Midbrain (tissue), 1 donor: ENCODE measurements at regions not wholly inside any gene's neighbourhood (a gene's known extent, or its start where the extent isn't known, plus 50 kb on each side); places are given as distances from the start of the nearest gene placed in this dataset.
"Not testable (repeated sequence)": the region's sequence is repeated elsewhere in the genome, so short reads cannot be mapped to it uniquely, and the experiment has no call there.

Experiments used
- DNase-seq: peaks from one replicate; lab custom pipeline; 2025; lab: John Stamatoyannopoulos, UW

DNA sequence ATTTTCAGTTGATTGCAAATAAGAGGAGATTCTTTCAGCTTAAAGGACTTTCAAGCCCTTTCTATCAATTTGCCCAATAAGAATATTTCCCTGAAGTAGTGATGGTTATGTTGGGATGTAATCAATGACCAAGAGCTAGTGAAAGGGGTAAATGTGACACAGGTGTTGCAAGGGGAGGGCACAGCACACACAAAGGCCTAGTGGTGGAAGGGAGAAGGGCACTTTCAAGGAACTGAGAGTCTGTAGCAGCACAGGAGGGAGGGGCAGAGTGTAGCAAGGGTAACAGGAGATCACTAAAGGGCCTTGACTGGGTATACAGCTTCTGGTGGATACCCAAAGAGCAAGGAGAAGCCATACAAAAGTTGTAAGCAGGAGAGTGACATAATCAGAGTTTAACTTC is 217.8 kb upstream of the ARHGEF26 start:
- DNase-seq: no peak

DNA sequence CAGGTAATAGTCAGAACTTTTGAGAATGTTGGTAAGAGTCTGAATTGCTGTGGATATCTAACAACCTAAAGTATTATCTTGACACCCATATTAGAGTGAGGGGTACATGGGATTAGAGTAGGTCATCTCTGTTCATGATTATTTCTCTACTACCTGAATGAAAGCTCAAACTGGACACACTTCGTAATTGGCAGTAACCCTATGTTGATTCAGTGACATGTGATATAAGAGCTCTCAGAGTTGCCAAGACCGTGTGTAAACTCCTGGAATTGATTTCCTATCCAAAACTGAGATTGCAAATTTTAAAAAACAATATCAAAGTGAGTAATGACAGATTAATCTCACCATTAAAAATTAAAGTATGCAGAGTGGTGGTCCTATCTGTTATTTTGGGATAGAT is 214.8 kb upstream of the ARHGEF26 start:
- DNase-seq: no peak

DNA sequence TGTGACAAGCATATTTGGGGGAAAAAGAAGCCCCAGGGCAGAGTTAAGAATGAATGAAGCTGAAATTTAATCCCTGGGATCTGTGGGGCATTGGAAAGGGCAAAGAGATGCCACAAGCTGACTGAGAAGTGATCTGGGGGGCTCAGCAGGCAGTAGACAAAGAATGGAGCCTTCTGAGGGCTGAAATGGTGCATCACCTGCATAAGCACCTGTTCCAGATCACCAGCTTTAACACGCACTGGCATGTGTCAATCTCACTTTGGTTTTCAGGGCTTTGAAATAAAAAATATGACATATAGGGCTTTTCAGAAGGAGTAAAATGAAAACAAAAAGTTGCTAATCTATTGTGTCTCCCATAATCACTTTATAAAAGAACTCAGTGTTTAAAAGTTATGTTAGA is 210.8 kb upstream of the ARHGEF26 start:
- DNase-seq: no peak

DNA sequence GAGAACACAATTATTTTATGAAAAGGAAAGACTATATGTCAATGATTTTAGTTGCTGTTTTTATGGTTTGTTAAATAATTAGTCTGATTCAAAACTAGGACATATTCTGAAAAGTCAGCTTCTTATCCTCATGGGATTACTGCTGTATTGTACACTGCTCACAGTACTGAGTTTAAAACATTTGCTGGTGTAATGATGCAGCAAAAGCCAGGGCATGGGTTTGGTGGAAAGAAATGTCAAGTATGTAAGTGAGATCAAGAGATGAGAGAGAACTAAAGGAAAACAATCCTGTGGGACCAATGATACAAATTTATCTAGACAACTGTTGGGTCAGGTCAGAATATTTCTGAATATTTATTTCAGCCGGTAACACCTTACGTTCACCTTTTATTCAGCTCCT is 210.1 kb upstream of the ARHGEF26 start:
- DNase-seq: no peak

DNA sequence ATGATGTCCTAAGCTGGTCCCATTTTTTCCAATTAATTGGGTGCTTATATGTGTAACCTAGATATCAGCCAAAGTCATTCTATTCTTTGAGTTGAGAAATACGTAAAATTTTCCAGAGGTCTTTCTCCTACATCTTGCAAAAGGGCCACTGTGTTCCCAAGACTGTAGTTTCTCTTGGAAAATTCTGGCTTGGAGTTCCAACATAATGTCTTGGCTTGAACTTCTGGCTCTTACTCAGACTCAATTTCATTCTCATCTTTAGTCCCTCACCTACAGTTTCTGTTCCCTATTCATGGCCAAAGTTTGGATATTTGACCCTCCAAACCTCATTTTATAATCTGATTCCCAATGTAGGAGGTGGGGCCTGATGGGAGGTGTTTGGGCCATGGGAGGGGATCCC is 201.4 kb upstream of the ARHGEF26 start:
- no peak for DNase-seq

DNA sequence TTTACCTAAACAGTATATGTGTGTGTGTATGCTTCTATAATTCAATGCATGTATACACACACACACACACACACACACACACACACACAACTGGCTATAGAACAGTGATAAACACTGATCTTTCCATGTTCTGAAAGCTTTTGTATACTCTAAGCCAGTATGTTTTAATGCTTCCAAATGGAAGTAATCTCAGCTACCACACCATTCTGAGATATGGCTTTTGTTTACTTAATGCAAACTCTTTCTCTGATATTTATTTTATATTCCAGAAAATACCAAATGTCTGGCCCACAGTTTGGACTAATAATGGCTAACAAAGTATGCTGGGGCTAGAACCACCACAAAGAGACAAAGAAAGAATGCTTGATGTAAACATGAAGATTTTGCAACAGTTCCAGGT is 199.4 kb upstream of the ARHGEF26 start:
- DNase-seq: no peak

DNA sequence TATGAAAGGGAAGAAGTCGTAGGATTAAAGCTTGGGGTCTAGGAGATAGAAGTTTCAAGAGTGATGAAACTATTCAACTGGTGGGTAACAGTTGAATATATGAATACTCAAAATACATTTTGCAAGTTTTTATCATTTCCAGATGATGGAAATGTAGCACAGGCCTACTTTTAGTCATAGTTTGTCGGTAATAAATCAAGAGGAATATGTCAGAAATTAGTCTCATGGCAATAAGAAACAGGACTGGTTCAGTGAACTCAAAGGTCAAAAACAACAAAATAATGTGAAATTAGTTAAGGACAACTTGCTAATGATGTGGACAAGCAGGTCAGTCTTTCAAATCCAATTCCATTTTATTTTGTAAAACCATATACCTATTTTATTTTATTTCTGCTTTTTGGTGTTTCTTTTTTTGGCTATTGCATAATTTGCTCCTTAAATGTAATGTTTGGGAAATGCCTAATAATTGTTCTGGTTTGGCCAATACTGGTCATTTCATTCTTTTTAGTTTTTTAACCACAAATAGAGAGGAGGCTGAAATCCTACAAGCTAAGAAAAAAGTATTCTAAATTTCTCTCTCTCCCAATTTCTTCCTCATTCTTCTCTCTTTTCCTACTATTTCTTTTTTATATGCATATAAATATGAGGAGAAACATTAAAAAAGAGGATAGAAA is 195.2 kb upstream of the ARHGEF26 start:
- no peak for DNase-seq

DNA sequence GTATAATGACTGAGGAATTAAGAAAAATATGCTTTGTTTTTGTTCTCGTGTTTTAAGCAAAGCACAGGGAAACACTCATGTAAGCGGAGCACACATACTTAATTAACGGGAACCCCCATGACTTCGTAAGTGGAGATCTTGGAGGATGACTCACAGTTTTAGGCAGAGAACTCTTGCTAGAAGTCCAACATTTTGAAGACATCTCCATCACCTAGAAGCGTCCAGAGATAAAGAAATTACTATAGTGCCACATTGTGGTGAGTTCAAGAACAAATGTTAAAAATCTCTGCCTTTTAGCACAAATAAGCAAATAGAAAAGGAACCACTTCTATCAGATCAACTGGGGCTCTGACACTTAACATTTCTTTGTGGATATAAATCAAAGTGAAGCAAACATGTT is 194.1 kb upstream of the ARHGEF26 start:
- peak; percentile 11 for DNase-seq

DNA sequence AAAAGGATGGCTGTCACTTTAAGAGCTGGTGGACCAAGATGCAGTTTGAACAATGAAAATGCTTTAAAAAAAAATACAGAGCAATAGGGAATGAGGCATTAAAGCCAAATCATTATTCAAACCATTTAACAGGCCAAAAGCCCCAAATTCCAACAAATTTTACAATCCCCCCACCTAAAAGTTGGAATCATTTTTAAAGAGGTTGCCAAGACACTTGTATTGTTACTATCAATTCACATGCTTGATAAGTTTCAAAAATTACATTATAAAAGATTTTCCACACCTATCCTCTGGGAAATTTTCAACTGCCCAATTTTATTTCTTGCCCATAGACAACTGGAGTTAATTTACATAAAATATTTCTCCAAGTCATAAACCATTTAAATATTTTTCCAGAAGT is 192.3 kb upstream of the ARHGEF26 start:
- no peak for DNase-seq

DNA sequence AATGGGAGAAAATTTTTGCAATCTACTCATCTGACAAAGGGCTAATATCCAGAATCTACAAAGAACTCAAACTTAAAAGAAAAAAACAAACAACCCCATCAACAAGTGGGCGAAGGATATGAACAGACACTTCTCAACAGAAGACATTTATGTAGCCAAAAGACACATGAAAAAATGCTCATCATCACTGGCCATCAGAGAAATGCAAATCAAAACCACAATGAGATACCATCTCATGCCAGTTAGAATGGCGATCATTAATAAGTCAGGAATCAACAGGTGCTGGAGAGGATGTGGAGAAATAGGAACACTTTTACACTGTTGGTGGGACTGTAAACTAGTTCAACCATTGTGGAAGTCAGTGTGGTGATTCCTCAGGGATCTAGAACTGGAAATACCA is 187.7 kb upstream of the ARHGEF26 start:
- DNase-seq: not testable (repeated sequence)

DNA sequence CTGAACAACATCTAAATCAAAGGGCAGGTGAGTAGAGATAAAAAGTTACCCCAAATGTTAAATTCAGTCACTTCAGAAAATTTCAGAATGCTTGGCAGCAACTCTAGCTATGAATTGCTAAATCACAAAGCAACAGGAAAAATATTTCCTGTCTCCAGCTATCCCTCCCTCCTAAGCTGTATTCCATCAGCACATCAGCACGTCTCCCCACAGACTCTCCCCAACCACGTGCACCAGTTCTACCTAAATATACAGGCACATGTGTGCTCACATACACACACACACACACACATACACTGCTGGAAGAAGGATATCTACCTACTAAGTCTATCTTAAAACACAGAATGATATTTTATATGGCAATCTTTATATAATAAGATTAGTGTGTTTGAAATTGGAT is 177.1 kb upstream of the ARHGEF26 start:
- DNase-seq: no peak

DNA sequence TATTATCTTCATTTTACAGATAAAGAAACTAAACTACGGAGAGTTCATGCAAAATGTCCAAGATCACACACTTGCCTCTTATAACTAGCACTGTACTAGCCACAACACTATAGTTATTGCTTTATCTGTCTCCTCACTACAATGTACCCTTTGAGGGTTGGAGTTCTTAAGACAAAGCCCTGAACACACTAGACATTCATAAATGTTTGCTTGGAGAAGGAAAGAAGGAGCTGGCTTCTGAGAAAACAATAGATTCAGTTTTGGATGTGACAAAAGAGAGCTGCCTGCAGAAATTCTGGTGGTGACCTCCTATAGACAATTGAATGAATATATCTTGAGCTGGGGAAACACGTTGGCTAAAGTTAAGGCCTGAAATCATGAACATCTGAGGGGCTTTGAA is 169.9 kb upstream of the ARHGEF26 start:
- no peak for DNase-seq

DNA sequence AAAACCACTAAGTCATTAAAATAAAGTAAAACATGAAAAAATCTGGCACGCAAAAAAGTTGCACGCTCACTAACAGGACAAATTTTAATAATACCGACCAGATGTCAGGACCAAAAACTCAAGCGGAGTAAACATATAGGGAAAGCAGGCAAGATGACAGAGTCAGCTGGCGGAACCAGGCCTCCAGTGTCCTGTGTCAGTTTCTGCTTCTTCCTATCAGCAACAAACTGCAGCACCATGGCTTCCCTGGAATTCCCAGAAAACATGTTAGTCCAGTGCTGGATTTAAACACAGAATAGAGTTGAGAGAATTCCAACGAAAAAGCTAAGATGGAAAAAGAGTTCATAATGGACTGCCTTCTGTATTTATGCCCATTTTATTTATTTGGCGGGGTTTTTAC is 169.1 kb upstream of the ARHGEF26 start:
- no peak for DNase-seq

DNA sequence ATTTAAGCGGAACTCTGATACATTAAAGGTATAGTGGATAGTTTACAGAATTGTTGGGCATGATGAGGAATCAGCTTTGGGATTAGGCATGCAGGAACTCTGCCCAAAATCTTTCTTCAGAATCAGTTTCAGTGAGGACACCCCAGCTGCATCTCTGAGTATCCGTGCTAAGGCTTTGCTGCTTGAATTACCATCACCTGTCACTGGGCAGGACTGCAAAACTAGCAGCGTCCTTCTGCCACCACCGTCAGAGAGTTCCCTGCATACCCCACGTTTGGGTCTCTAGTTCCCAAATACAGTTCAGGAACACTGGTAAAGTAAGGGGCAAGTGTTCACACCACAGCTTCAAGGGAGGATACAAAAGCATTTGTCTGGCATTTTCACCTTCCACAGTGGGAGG is 164.6 kb upstream of the ARHGEF26 start:
- no peak for DNase-seq

DNA sequence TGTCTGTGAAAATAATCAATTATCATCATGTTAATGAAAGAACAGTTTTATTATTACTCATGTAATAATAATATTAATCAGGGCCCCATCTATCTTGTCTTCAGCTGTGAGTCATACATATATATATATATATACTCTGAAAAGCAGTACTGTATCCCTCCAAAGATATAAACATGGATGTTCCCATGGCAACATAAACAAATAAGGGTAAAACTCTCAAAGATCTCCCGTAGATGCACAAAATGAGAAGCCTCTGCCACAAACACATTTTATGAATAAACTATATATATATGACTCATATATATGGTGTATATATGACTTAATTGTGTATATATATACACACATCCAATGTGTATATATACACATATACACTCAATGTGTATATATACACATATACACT is 163.8 kb upstream of the ARHGEF26 start:
- no peak for DNase-seq

DNA sequence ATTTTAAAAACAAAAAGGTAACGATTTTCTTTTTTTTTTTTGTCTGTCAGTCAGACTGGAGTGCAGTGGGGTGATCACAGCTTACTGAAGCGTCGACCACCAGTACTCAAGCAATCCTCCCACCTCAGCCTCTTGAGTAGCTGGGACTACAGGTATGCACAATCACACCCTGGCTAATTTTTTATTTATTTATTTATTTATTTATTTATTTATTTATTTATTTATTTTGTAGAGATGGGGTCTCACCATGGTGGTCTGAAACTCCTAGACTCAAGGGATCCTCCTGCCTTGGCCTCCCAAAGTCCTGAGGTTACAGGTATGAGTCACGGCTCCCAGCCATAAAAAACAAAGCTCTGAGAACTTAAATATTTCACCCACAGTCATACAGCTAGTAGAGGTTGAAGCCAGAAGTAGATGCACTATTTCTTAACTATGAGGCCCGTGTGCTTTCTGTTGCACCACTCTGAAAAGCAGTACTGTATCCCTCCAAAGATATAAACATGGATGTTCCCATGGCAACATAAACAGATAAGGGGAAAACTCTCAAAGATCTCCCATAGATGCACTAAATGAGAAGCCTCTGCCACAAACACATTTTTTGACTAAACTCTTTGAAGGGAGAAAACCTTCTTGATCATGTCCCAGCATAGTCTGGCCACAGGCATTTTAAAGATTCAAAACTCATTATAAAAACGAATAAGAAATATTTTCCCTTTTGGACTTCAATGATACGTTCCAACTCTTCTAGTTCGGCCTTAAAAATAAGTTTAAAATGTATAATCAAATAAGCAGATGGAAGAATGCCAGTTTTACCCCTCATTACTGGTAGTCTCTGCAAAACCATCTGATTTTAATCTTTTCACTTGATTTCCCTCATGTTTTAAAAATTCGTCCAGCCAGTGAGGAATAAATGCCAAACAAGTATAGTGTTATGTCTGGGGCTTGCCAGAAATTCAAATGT is 162.3 kb upstream of the ARHGEF26 start:
- DNase-seq: no peak

DNA sequence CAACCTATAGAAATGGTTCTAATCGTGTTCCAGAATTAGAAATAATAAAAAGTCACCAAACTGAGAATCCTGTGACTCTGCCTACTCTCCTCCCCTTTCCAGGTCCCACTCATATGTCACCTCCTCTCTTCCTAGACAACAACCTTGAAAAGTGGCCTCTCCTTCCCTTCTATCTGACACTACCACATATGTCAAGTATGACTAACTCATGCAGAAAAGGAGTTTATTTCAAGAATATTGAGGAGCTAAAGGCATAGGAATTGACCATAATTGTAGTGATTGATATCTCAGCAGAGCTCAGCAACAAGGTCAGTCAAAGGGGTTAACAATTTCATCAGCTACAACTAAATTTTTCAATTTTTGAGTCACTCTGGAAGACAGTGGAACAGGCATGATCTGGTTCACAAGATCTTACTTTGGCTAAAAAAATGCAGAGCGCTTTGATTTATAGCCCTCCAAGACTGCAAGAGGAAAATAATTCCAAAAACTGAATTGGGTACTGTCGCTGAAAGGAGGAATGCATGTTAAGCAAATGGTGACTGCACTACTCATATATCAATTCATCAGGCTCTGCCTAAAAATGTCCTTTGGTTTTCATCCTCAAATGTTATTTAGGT is 160.6 kb upstream of the ARHGEF26 start:
- DNase-seq: no peak

DNA sequence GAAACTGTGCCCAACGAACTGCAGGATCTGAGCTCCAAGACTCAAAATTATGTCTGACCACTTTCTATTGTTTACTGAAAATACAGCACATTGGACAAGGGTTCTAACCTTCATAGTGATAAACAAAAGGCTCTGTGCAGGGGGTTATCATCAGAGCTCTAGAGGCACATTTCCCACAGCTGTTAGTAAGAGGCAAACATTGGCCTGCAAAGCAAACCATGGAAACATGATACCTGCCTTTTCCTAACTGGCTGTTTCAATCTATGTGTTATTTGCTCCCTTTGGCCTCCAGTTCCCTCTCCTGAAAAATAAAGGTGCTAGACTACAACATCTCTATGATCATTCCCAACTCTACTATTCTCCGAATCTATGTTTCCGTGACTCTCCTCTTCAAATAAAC is 159.7 kb upstream of the ARHGEF26 start:
- no peak for DNase-seq

DNA sequence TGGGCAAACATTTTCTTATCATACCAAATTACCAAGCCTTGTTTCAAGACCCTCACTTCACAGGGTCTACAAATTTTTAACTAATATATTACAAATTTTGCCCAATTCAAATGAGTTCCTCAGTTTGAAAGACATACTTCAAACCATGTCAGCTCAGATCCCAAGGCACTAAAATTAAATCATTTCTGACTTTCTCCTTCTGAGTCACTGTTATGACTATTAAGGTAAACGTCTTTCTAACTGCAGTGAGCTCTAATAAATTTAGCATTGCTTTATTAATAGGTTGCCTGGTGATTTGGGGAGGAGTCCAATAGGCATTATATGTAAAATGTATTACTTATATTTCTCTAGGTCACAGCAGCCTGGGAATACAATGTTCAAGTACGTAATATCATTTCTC is 158.2 kb upstream of the ARHGEF26 start:
- no peak for DNase-seq

DNA sequence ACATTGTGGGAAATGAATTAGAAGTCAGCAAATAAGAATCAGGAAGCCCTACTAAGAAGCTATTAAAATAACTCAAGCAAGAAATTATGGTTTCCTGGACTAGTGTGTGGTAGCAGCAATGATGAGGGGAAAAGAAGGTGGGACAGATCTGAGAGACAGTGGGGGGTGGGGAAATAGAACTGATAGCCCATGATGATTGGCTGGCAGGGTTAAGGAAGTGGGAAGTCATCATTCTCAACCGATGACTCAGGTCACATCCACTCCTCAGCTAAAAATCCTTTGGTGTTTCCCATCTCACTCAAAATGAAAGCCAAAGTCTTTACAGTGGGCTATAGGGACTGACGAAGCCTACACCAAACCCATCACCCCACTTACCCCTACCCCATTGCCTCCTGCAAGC is 153.9 kb upstream of the ARHGEF26 start:
- no peak for DNase-seq

DNA sequence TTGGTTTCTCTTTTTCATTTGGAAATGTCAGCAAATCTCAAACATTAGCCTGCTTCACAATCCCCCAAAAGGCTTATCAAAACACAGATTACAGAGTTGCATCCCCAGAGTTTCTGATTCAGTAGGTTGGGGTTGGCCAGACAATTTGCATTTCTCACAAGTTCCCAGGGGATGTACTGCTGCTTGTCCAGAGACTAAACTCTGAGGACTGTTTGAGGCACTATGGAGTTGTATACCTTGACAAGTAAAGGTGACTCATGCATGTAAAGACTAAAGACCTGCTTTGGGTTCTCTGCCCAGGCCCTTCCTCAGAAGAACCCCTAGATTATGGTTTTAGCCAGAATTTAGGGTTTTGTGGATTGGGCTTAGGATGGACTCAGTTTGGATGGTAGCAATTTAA is 151.1 kb upstream of the ARHGEF26 start:
- no peak for DNase-seq

DNA sequence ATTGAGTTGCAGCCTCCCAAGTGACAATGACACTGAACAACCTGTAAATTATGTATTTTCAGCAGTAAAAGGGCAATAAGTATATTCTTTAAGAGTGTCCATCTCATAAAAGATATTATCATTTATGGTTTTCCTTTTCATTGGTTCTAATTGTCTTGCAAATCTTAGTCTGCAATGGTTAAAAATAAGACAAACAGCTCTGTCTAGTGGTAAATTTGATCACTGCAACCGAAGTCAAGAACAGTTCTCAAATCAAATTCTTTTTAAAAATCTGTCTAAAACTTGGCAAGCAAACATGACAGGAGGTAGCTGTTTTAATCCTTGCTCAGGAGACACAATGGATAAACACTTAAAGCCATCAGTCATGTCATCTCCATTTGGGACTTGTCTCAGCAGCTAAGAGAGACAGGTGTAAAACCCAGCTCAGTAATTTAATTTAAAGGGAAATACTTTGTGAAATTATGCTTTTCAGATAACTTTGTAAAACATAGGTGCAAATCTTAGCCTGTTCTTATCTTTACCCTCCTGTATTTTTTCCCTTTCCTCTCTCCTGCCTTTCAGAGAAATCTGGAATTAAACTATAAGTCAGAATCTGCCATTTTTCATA is 150.3 kb upstream of the ARHGEF26 start:
- DNase-seq: peak; percentile 9

DNA sequence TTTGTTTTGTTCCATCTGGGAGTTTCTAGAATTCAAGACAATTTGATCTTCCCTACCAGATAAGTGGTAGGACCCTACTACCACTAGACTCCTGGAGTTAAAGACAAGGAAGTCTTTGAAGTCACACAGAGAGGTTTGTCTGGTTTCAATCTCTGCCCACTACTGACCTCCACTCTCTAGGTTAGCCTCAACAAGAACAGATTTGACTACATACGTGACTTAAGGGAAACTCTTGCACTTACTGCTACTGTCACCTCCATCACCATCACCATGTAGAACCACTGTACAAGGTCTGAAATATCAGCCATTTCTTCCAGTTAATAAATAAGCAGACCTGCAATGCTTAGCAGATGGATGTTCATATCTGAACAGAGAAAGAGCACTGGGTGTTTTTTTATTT is 148.3 kb upstream of the ARHGEF26 start:
- no peak for DNase-seq
